Keratinocyte (primary cell): ENCODE measurements at regions not wholly inside any gene's neighbourhood (a gene's known extent, or its start where the extent isn't known, plus 50 kb on each side); places are given as distances from the start of the nearest gene placed in this dataset.

ENCODE experiments used
- DNase-seq: peaks from one replicate; pipeline ENCODE4 v3.0.0-alpha.2; 2011; ENCODE audit warnings: low read depth, missing footprints, low spot score
- FAIRE-seq: peaks from 2 replicates; lab custom pipeline; 2011; peaks lifted over from hg19 to GRCh38; lab: Jason Lieb, UNC
- H2AFZ ChIP-seq: 2 replicates; pipeline ENCODE4 v1.6.0; 2012; ENCODE audit warnings: low read length, control low read depth, inconsistent platforms; ENCODE audit not compliant: control insufficient read depth
- H3K27ac ChIP-seq: 2 replicates; pipeline ENCODE4 v1.5.1; 2011; ENCODE audit warnings: low read length; ENCODE audit not compliant: control insufficient read depth, insufficient read depth
- H3K27me3 ChIP-seq: 3 replicates; pipeline ENCODE4 v1.6.0; 2011; ENCODE audit warnings: low read length; ENCODE audit not compliant: control insufficient read depth, insufficient read depth; ENCODE audit errors: extremely low read depth
- H3K36me3 ChIP-seq, 2 experiments: 2 replicates in 1 of 2; 3 replicates in 1 of 2; pipeline ENCODE4 v1.5.1; 2011; ENCODE audit warnings: low read length in 2 of 2, mild to moderate bottlenecking in 1 of 2; ENCODE audit not compliant: control insufficient read depth in 2 of 2, insufficient read depth in 2 of 2; ENCODE audit errors: extremely low read depth in 1 of 2
- H3K4me1 ChIP-seq: 3 replicates; pipeline ENCODE4 v1.5.1; 2011; ENCODE audit warnings: low read length; ENCODE audit not compliant: control insufficient read depth, insufficient read depth; ENCODE audit errors: extremely low read depth
- H3K4me2 ChIP-seq: 3 replicates; pipeline ENCODE4 v1.6.0; 2011; ENCODE audit warnings: low read depth, low read length; ENCODE audit not compliant: control insufficient read depth, insufficient read depth; ENCODE audit errors: extremely low read depth
- H3K4me3 ChIP-seq, 3 experiments: fragments of 200-600 bp in 1 of 3; sonication (generic) in 1 of 3; 2 replicates in 2 of 3; 3 replicates in 1 of 3; pipeline ENCODE4 v1.5.1; 2011 to 2016; ENCODE audit warnings: low read length in 3 of 3, mild to moderate bottlenecking in 3 of 3, control low read depth in 2 of 3, inconsistent platforms in 1 of 3, low read depth in 1 of 3, mixed read lengths in 1 of 3, mixed run types in 1 of 3, moderate library complexity in 1 of 3; ENCODE audit not compliant: control insufficient read depth in 2 of 3, insufficient read depth in 2 of 3; ENCODE audit errors: extremely low read depth in 1 of 3
- H3K79me2 ChIP-seq: 2 replicates; pipeline ENCODE4 v1.6.0; 2012; ENCODE audit warnings: low read length; ENCODE audit not compliant: control insufficient read depth, insufficient read depth
- H3K9ac ChIP-seq: 3 replicates; pipeline ENCODE4 v1.6.0; 2011; ENCODE audit warnings: low read length; ENCODE audit not compliant: control insufficient read depth, insufficient read depth; ENCODE audit errors: extremely low read depth
- H3K9me1 ChIP-seq: 3 replicates; pipeline ENCODE4 v1.6.0; 2011; ENCODE audit warnings: low read length; ENCODE audit not compliant: control insufficient read depth, insufficient read depth; ENCODE audit errors: extremely low read depth
- H3K9me3 ChIP-seq: 2 replicates; pipeline ENCODE4 v1.5.1; 2012; ENCODE audit warnings: low read depth, low read length; ENCODE audit not compliant: control insufficient read depth
- H4K20me1 ChIP-seq: 3 replicates; pipeline ENCODE4 v1.6.0; 2011; ENCODE audit warnings: low read length; ENCODE audit not compliant: control insufficient read depth, insufficient read depth; ENCODE audit errors: extremely low read depth
- CTCF ChIP-seq, 3 experiments: IDR thresholded peaks in 1 of 3; conservative IDR thresholded peaks in 1 of 3; optimal IDR thresholded peaks in 1 of 3; 2 replicates in 2 of 3; 3 replicates in 1 of 3; pipeline versions ENCODE3 to v1.5.1; 2011; ENCODE audit warnings: low read length in 3 of 3, mild to moderate bottlenecking in 3 of 3, moderate library complexity in 2 of 3, control low read depth in 1 of 3, inconsistent platforms in 1 of 3; ENCODE audit not compliant: insufficient read depth in 2 of 3; ENCODE audit errors: extremely low read depth in 1 of 3
- EZH2 ChIP-seq: IDR thresholded peaks from one replicate; pipeline ENCODE4 v1.6.1; 2012; ENCODE audit warnings: inconsistent platforms, mild to moderate bottlenecking, low read length, moderate library complexity
- dilution Hi-C: fragments of 300-500 bp; cut with MboI; formaldehyde crosslinking; loops from one replicate; pipeline ENCODE4 v1.7.0; 2020; ENCODE audit warnings: low sequenced_read_pairs; ENCODE audit not compliant: extremely low pct_ligation_motif_present

GRCh38 chr13:85316506-85317025 is 482.7 kb downstream of the SLITRK6 start:
- no peaks in the 10 kb centered on the region for H3K79me2 ChIP-seq
- dilution Hi-C loops = no loop called here

DNA sequence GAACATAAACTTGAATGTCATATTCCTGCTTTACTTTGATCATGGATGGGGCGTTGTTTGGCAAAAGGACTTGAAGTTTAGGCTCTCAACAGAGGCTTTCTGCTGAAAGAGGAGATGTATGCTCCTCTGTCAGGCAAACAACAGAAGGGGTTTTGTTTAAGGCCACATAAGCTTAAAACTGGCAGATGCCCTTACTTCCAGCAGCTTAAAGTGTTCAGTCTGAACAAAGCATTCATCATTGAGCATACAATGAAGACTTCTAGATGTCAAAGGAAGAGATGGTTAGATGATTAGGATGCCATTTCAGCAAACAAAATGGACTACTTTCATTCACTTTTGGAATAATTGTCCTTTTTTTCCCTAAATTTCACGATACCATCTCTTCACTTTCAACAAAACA is 484.5 kb downstream of the SLITRK6 start:
- no peak overlapping the region for H3K27ac ChIP-seq
- FAIRE-seq = peak; percentile 46

More at GRCh38 chr13:85316506-85317025, 482.7 kb downstream of the SLITRK6 start:
- no peak for FAIRE-seq
- TF ChIP-seq EZH2 (no peak), CTCF (optimal IDR thresholded peaks at IDR 0.05 in 1 of 3, IDR thresholded peaks at IDR 0.05 in 1 of 3, conservative IDR thresholded peaks at IDR 0.05 in 1 of 3; ENCODE audit: extremely low read depth in 1 of 3, insufficient read depth in 2 of 3, low read length in 3 of 3) (no peak)
- DNase-seq = no peak
- H3K9me1 ChIP-seq = no peaks in the 10 kb centered on the region
- H3K4me3 ChIP-seq = no peak overlapping the region
- H3K27me3 ChIP-seq = no peaks in the 10 kb centered on the region
- no peak overlapping the region for H3K4me2 ChIP-seq
- no peak overlapping the region for H2AFZ ChIP-seq
- no peak overlapping the region for H3K27ac ChIP-seq
- no peaks in the 10 kb centered on the region for H3K9me3 ChIP-seq
- no peaks in the 10 kb centered on the region for H4K20me1 ChIP-seq
- no peak overlapping the region for H3K9ac ChIP-seq
- no peaks in the 10 kb centered on the region for H3K36me3 ChIP-seq
- H3K4me1 ChIP-seq = no peaks in the 10 kb centered on the region

More for the DNA sequence above, 484.5 kb downstream of the SLITRK6 start:
- no peaks in the 10 kb centered on the region for H3K9me1 ChIP-seq
- no peaks in the 10 kb centered on the region for H3K4me1 ChIP-seq
- H3K4me3 ChIP-seq = no peak overlapping the region
- no peak overlapping the region for H2AFZ ChIP-seq
- TF ChIP-seq EZH2 (no peak), CTCF (optimal IDR thresholded peaks at IDR 0.05 in 1 of 3, IDR thresholded peaks at IDR 0.05 in 1 of 3, conservative IDR thresholded peaks at IDR 0.05 in 1 of 3; ENCODE audit: extremely low read depth in 1 of 3, insufficient read depth in 2 of 3, low read length in 3 of 3) (no peak)
- H3K36me3 ChIP-seq = no peaks in the 10 kb centered on the region
- dilution Hi-C loops = no loop called here
- H3K4me2 ChIP-seq = no peak overlapping the region
- H3K9ac ChIP-seq = no peak overlapping the region
- no peaks in the 10 kb centered on the region for H3K27me3 ChIP-seq
- H3K9me3 ChIP-seq = no peaks in the 10 kb centered on the region
- DNase-seq = no peak
- no peaks in the 10 kb centered on the region for H4K20me1 ChIP-seq
- no peaks in the 10 kb centered on the region for H3K79me2 ChIP-seq
